Skin of body (tissue), 2 donors: ENCODE measurements at regions not wholly inside any gene's neighbourhood (a gene's known extent, or its start where the extent isn't known, plus 50 kb on each side); places are given as distances from the start of the nearest gene placed in this dataset. TPM values are rescaled to one million over a fixed set of nuclear protein-coding genes. Genes with fewer than 3 reads are reported as not detected.

Experiments
- DNase-seq: peaks from one replicate; lab custom pipeline; 2025; lab: John Stamatoyannopoulos, UW
- small RNA-seq: library from RNA; depleted of rRNA; stranded (forward); fragments of <200 nt; gene quantifications from one replicate; pipeline ENCODE3, GENCODE V24; 2014; ENCODE audit warnings: low replicate concordance

DNA sequence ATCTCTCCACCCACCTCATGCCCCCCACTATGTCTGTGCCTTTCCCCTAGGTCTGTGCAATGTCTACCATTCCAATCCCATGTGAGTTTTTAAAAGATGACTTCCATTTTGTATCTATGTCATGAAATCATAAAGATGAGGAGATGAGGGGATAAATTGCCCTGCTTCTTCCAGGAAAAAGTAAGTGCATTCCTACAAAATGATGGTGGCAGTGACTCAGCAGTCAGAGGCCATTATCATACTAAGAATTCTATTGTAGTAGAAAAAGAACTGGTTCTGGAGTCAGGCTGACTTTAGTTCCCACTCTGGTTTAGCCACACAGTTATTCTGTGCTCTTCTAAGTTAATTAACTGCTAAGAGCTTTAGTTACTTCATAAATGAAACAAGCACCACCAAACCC lies 89.6 kb upstream of the API5 start:
- DNase-seq: no peak

GRCh38 chr11:43223026-43223425 lies 88.8 kb upstream of the API5 start:
- no peak for DNase-seq

DNA sequence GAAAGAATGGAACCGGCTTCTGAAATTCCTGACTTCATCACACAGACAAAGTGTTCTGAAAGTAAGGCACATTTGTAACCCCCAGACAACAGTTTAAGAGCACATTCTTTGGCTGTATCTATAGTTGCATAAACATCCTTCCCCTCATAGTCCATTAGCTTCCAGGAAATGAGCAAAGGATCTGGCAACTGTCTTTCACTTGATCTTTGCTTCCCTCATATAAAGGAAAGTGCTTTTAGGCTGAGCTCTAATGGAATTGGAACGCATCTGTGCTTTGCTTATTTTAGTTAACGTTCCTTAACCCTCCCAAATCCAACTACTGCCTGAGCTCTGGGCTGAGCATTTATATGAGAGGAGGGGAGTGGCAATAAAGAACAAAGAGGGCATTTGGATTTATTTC lies 76.9 kb upstream of the API5 start:
- peak; percentile 89 for DNase-seq

- DNase-seq: no peak
These were observed 73.5 kb upstream of the API5 start for GRCh38 chr11:43238341-43238740.

DNA sequence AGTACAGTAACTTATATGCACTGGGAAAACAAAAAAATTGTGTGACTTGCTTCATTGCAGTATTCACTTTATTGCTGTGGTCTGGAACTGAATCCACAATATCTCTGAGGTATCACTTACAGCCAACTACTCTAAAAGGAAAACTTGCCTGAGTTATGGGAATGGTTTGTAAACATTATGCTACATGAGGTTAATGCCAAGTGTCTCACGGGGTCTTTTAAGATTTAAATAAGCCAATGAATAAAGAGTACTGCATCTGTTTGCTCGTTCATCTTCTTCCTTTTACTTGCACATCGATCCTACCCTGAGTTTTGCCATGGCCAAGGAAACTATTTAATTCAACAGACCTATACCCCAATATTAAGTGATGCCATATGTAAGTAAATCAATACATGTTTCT lies 72.0 kb upstream of the API5 start:
- no peak for DNase-seq

DNA sequence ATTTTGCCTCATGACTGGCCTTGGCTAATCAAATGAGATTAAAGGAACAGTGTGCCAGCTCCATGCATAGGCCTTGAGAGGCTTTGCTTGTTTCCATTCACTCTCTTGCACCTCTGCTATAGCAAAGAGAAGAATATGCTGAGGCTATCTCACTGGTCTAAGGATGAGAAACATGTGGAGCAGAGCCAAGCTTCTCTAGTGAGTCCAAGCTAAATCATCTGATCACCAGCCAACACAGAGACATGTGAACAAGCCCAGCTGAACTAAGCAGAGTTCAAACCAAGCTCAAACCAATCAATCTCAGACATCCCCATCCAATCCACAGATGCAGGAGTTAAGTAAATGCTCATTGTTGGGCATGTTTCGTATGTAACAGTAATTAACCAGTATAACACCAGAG lies 69.4 kb upstream of the API5 start:
- peak; percentile 6 for DNase-seq

DNA sequence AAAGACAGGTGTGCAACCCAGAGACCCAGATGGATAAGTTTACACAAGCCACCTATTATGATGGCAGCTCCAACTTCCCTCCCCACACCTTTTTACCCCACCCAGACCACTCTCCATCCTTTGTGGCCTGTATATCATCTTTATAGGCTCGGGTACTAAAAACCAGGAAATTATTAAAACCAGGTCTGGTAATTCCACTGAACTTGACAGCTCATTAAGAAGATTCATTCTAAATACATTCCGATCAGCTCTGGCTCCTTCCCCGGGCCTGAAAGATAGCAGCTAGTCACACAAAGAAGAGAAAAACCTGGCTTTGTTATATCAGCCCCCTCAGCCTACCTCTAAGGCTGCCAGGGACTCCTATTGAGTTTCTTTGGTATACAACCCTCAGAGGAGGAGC lies 67.9 kb upstream of the API5 start:
- no peak for DNase-seq

DNA sequence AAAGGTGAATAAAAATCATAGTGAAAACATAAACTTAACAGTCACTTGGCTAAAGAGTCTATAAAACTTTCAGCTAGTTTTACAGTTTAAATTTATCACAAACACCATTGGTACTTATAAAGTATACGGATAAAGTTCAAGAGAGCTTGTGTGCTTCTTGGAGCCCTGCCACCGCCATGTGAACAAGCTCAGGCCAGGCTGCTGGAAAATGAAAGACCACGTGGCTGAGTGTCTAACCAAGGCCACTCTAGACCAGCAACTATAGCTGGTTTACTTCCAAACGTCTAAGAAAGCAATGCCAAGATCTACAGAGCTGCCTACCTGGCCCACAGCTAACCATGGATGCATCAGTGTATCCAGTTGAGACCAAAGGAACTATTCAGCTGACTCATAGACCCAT lies 66.3 kb upstream of the API5 start:
- DNase-seq: no peak

DNA sequence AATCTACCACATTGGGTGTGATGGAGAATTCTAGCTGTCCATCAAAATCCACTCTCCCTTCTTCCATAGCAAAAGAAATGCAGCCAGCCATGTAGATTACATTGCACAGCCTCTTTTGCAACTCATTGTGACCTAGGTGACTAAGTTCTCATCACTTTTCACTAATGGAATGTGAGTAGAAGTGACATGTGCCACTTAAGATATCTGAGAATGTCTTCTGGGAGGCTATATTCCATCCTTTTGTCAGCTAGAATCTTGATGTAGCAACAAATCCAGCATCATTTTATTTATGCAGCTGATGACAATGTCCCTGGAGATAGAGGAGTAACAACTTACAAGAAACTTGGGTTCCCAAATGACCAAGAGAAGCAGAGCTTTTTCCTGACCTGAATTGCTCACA lies 61.5 kb upstream of the API5 start:
- no peak for DNase-seq

GRCh38 chr11:43261775-43262174 lies 50.0 kb upstream of the API5 start:
- no peak for DNase-seq

Small RNAs in the stretch of these regions (small RNA-seq; reads per million reads assigned to genes)
- not detected for gene AC021006.3
- gene AC109810.1: not detected
